SK-N-SH (cell line): ENCODE measurements at regions not wholly inside any gene's neighbourhood (a gene's known extent, or its start where the extent isn't known, plus 50 kb on each side); places are given as distances from the start of the nearest gene placed in this dataset.

Experiments used
- CTCF ChIA-PET: fragments of 300-600, 350-600 bp; formaldehyde crosslinking; extraction: SDS; loops from one replicate; lab custom pipeline; 2021; lab: Yijun Ruan, JAX
- POLR2A ChIA-PET: fragments of 350-600 bp; sonication (Branson Sonifier 250); formaldehyde crosslinking; extraction: SDS; loops from one replicate; lab custom pipeline; 2020; ENCODE audit warnings: antibody characterized with exemption, inconsistent platforms; lab: Yijun Ruan, JAX
- DNase-seq: peaks from one replicate; pipeline ENCODE4 v3.0.0; 2012
- H2AFZ ChIP-seq: fragments of 200-600 bp; sonication (generic); 2 replicates; pipeline ENCODE4 v1.8.1; 2016; ENCODE audit warnings: antibody characterized with exemption, mild to moderate bottlenecking, low read depth
- H3F3A ChIP-seq: fragments of 200-600 bp; sonication (generic); replicated peaks from 2 replicates; pipeline ENCODE3; 2016; ENCODE audit warnings: antibody characterized with exemption, mild to moderate bottlenecking; ENCODE audit not compliant: insufficient read depth
- H3K27ac ChIP-seq, 2 experiments: fragments of 200-500 bp in 1 of 2; fragments of 200-600 bp in 1 of 2; sonication (Bioruptor generic) in 1 of 2; sonication (generic), shearing (Covaris generic) in 1 of 2; 2 replicates each; pipeline versions ENCODE4 v1.5.1 to v1.6.1; 2014 to 2016; ENCODE audit warnings: low read depth in 2 of 2, inconsistent platforms in 1 of 2, low read length in 1 of 2, mild to moderate bottlenecking in 1 of 2, mixed read lengths in 1 of 2
- H3K27me3 ChIP-seq: fragments of 200-600 bp; sonication (generic), shearing (Covaris generic); 2 replicates; pipeline ENCODE4 v1.6.1; 2016; ENCODE audit warnings: mixed run types; ENCODE audit not compliant: insufficient read depth
- H3K36me3 ChIP-seq, 2 experiments: fragments of 200-500 bp in 1 of 2; fragments of 200-600 bp in 1 of 2; sonication (Bioruptor generic) in 1 of 2; sonication (generic) in 1 of 2; replicated peaks in 1 of 2; 2 replicates each; pipeline versions ENCODE3 to v1.5.1; 2014 to 2016; ENCODE audit warnings: low read length in 1 of 2, mild to moderate bottlenecking in 1 of 2; ENCODE audit not compliant: insufficient read depth in 2 of 2, control insufficient read depth in 1 of 2
- H3K4me1 ChIP-seq, 2 experiments: fragments of 200-500 bp in 1 of 2; fragments of 200-600 bp in 1 of 2; sonication (Bioruptor generic) in 1 of 2; sonication (generic), shearing (Covaris generic) in 1 of 2; 2 replicates each; pipeline versions ENCODE4 v1.5.1 to v1.6.1; 2014 to 2016; ENCODE audit warnings: low read depth in 1 of 2, low read length in 1 of 2, mixed run types in 1 of 2; ENCODE audit not compliant: insufficient read depth in 2 of 2, control insufficient read depth in 1 of 2
- H3K4me2 ChIP-seq: fragments of 200-600 bp; sonication (generic), shearing (Covaris generic); 2 replicates; pipeline ENCODE4 v1.6.1; 2017; ENCODE audit warnings: mixed run types
- H3K4me3 ChIP-seq, 2 experiments: fragments of 200-500 bp in 1 of 2; fragments of 200-600 bp in 1 of 2; sonication (Bioruptor generic) in 1 of 2; sonication (generic), shearing (Covaris generic) in 1 of 2; 2 replicates each; pipeline versions ENCODE4 v1.5.1 to v1.8.1; 2014 to 2016; ENCODE audit warnings: low read depth in 2 of 2, inconsistent platforms in 1 of 2, low read length in 1 of 2, mild to moderate bottlenecking in 1 of 2, mixed read lengths in 1 of 2, moderate library complexity in 1 of 2
- H3K79me2 ChIP-seq: fragments of 200-600 bp; sonication (generic); 2 replicates; pipeline ENCODE4 v1.8.1; 2017; ENCODE audit warnings: mild to moderate bottlenecking; ENCODE audit not compliant: insufficient read depth
- H3K9ac ChIP-seq: fragments of 200-600 bp; sonication (generic); 2 replicates; pipeline ENCODE4 v1.6.1; 2017; ENCODE audit warnings: mixed run types
- H3K9me2 ChIP-seq: fragments of 200-600 bp; sonication (generic); 2 replicates; pipeline ENCODE4 v1.6.1; 2017; ENCODE audit warnings: mixed run types
- H3K9me3 ChIP-seq: fragments of 200-600 bp; sonication (generic); 2 replicates; pipeline ENCODE4 v1.6.1; 2017; ENCODE audit warnings: mixed run types, mild to moderate bottlenecking, moderate library complexity
- H4K20me1 ChIP-seq: fragments of 200-600 bp; sonication (generic); 2 replicates; pipeline ENCODE4 v1.6.1; 2017; ENCODE audit warnings: mild to moderate bottlenecking, mixed run types; ENCODE audit not compliant: insufficient read depth
- CHD2 ChIP-seq: fragments of 150-350 bp; IDR thresholded peaks from 2 replicates; pipeline ENCODE4 v1.6.1; 2018; ENCODE audit warnings: low read length; ENCODE audit not compliant: partially characterized antibody
- CTCF ChIP-seq: fragments of 200-600 bp; sonication (generic); IDR thresholded peaks from 2 replicates; pipeline ENCODE4 v1.6.1; 2017; ENCODE audit warnings: antibody characterized with exemption, mild to moderate bottlenecking, moderate library complexity
- EP300 ChIP-seq, 2 experiments: IDR thresholded peaks; 2 replicates each; pipeline versions ENCODE4 v1.4.0 to v1.6.1; 2012; ENCODE audit warnings: borderline replicate concordance in 1 of 2, low read depth in 1 of 2, low read length in 1 of 2
- FOSL2 ChIP-seq: IDR thresholded peaks from 2 replicates; pipeline ENCODE4 v1.4.0; 2012; ENCODE audit warnings: low read depth, mild to moderate bottlenecking, moderate library complexity, borderline replicate concordance
- FOXJ3 ChIP-seq: sonication (generic); formaldehyde crosslinking; IDR thresholded peaks from 2 replicates; pipeline ENCODE4 v1.5.1; 2020; ENCODE audit warnings: mild to moderate bottlenecking, missing genetic modification reagents
- FOXM1 ChIP-seq: IDR thresholded peaks from 2 replicates; pipeline ENCODE4 v1.4.0; 2012; ENCODE audit warnings: low read depth, mild to moderate bottlenecking
- GABPA ChIP-seq: IDR thresholded peaks from 2 replicates; pipeline ENCODE4 v1.4.0; 2012; ENCODE audit warnings: low read depth, mild to moderate bottlenecking
- GATA2 ChIP-seq: sonication (generic); formaldehyde crosslinking; IDR thresholded peaks from 2 replicates; pipeline ENCODE4 v1.5.0; 2020; ENCODE audit warnings: mild to moderate bottlenecking, missing genetic modification reagents
- NFIC ChIP-seq: IDR thresholded peaks from 2 replicates; pipeline ENCODE4 v1.4.0; 2012; ENCODE audit warnings: borderline replicate concordance
- NRF1 ChIP-seq: IDR thresholded peaks from 2 replicates; pipeline ENCODE4 v1.6.1; 2012; ENCODE audit warnings: low read depth, mild to moderate bottlenecking, low read length
- POLR2AphosphoS5 ChIP-seq: IDR thresholded peaks from 2 replicates; pipeline ENCODE4 v1.6.1; 2012; ENCODE audit warnings: low read depth, low read length
- RAD21 ChIP-seq: IDR thresholded peaks from 2 replicates; pipeline ENCODE4 v1.6.1; 2012; ENCODE audit warnings: mild to moderate bottlenecking, low read length
- REST ChIP-seq: IDR thresholded peaks from 2 replicates; pipeline ENCODE4 v1.6.1; 2012; ENCODE audit warnings: mild to moderate bottlenecking, low read depth, low read length, moderate library complexity
- TCF12 ChIP-seq: IDR thresholded peaks from 2 replicates; pipeline ENCODE4 v1.4.0; 2012
- USF2 ChIP-seq: fragments of 150-350 bp; IDR thresholded peaks from 2 replicates; pipeline ENCODE4 v1.6.1; 2017; ENCODE audit warnings: antibody characterized with exemption, low read length, low read depth, borderline replicate concordance
- WGBS: methylation state at CpG from one replicate; pipeline ENCODE4 v1.1.6; 2017; ENCODE audit warnings: low lambda C conversion rate; 5-methylcytosine and 5-hydroxymethylcytosine counted together

GRCh38 chr1:199784138-199784895 lies 243.2 kb upstream of the NR5A2 start:
- no peaks in the 10 kb centered on the region; a peak in 1 of 4 replicates for H3K4me1 ChIP-seq
- H3K4me3 ChIP-seq = no peak overlapping the region
- no peak overlapping the region for H2AFZ ChIP-seq
- no peaks in the 10 kb centered on the region for H3K36me3 ChIP-seq
- no peaks in the 10 kb centered on the region for H4K20me1 ChIP-seq
- TF ChIP-seq USF2 (no peak), CHD2 (no peak), FOSL2 (no peak), TCF12 (no peak), NFIC (no peak), POLR2AphosphoS5 (no peak), CTCF (no peak), NRF1 (no peak), GATA2 (CRISPR knock-in tag) (no peak), EP300 (IDR thresholded peaks at IDR 0.05; ENCODE audit: borderline replicate concordance in 1 of 2, low read depth in 1 of 2, low read length in 1 of 2) (no peak), FOXM1 (no peak), GABPA (no peak), REST (no peak), RAD21 (no peak), FOXJ3 (CRISPR knock-in tag) (no peak)
- no peak overlapping the region for H3K27ac ChIP-seq
- H3K4me2 ChIP-seq = no peak overlapping the region
- POLR2A ChIA-PET = no interaction called here
- H3K9ac ChIP-seq = no peak overlapping the region
- no peaks in the 10 kb centered on the region for H3K9me3 ChIP-seq
- DNase-seq = no peak
- H3K27me3 ChIP-seq = no peaks in the 10 kb centered on the region
- H3F3A ChIP-seq = no peaks in the 10 kb centered on the region
- 33% methylated on average over 2 of the region's 2 CpGs for WGBS
- CTCF ChIA-PET = interaction anchor here (1.0 to 1.6 kb wide), 2 partner anchors 17 to 775 kb away, joined by 3 read pairs; no protein-coding TSS in a partner anchor
- no peaks in the 10 kb centered on the region for H3K79me2 ChIP-seq
- H3K9me2 ChIP-seq = no peaks in the 10 kb centered on the region
